ACHN (cell line): ENCODE measurements at regions not wholly inside any gene's neighbourhood (a gene's known extent, or its start where the extent isn't known, plus 50 kb on each side); places are given as distances from the start of the nearest gene placed in this dataset.

Experiments used
- DNase-seq: peaks from one replicate; pipeline ENCODE4 v3.0.0-alpha.2; 2015
- in situ Hi-C: cut with HindIII; loops from 2 replicates; pipeline ENCODE4 v1.10.0; 2017; ENCODE audit warnings: low sequenced_read_pairs, low pct_ligation_motif_present, low pct_unique_long_range_greater_than_20kb

GRCh38 chr13:63438951-63439350, 2023.3 kb upstream of the PCDH20 start:
- no peak for DNase-seq
- in situ Hi-C loops: no loop called here

- DNase-seq: peak; percentile 48
- in situ Hi-C loops: no loop called here
Measured at GRCh38 chr13:63436325-63436668, 2020.6 kb upstream of the PCDH20 start.

GRCh38 chr13:63435667-63436324, 2020.1 kb upstream of the PCDH20 start:
- DNase-seq: peak; percentile 90
- in situ Hi-C loops: no loop called here

- no peak for DNase-seq
- in situ Hi-C loops: no loop called here
Measured at GRCh38 chr13:63433546-63434150, 2018.0 kb upstream of the PCDH20 start.

GRCh38 chr13:63427170-63427569, 2011.5 kb upstream of the PCDH20 start:
- no peak for DNase-seq
- in situ Hi-C loops: no loop called here

GRCh38 chr13:63425131-63425530, 2009.5 kb upstream of the PCDH20 start:
- in situ Hi-C loops: no loop called here
- no peak for DNase-seq

GRCh38 chr13:63421123-63421522, 2005.5 kb upstream of the PCDH20 start:
- in situ Hi-C loops: no loop called here

GRCh38 chr13:63420685-63421084, 2005.0 kb upstream of the PCDH20 start:
- no peak for DNase-seq
- in situ Hi-C loops: no loop called here

More at GRCh38 chr13:63421123-63421522, 2005.5 kb upstream of the PCDH20 start:
- no peak for DNase-seq

- DNase-seq: no peak
- in situ Hi-C loops: no loop called here
Measured at GRCh38 chr13:63414247-63414646, 1998.6 kb upstream of the PCDH20 start.

GRCh38 chr13:63409791-63410351, 1994.2 kb upstream of the PCDH20 start:
- peak; percentile 28 for DNase-seq
- in situ Hi-C loops: no loop called here

- in situ Hi-C loops: no loop called here
- no peak for DNase-seq
Measured at GRCh38 chr13:63408331-63409189, 1992.9 kb upstream of the PCDH20 start.

GRCh38 chr13:63403733-63404132, 1988.1 kb upstream of the PCDH20 start:
- in situ Hi-C loops: no loop called here
- DNase-seq: no peak

GRCh38 chr13:63396746-63397145, 1981.1 kb upstream of the PCDH20 start:
- in situ Hi-C loops: no loop called here
- no peak for DNase-seq

GRCh38 chr13:63393112-63393511, 1977.5 kb upstream of the PCDH20 start:
- DNase-seq: no peak

GRCh38 chr13:63389756-63390155, 1974.1 kb upstream of the PCDH20 start:
- in situ Hi-C loops: no loop called here
- no peak for DNase-seq

More at GRCh38 chr13:63393112-63393511, 1977.5 kb upstream of the PCDH20 start:
- in situ Hi-C loops: no loop called here

GRCh38 chr13:63381078-63381859, 1965.6 kb upstream of the PCDH20 start:
- no peak for DNase-seq
- in situ Hi-C loops: no loop called here

- no peak for DNase-seq
- in situ Hi-C loops: no loop called here
Measured at GRCh38 chr13:63377986-63378385, 1962.3 kb upstream of the PCDH20 start.

GRCh38 chr13:63370101-63370500, 1954.5 kb upstream of the PCDH20 start:
- DNase-seq: no peak
- in situ Hi-C loops: no loop called here
